H9 (cell line): ENCODE measurements at regions not wholly inside any gene's neighbourhood (a gene's known extent, or its start where the extent isn't known, plus 50 kb on each side); places are given as distances from the start of the nearest gene placed in this dataset.

Experiments
- DNase-seq: peaks from one replicate; pipeline ENCODE4 v3.0.0-alpha.2; 2017
- H2AFZ ChIP-seq: one replicate; pipeline ENCODE4 v1.6.1; 2013; ENCODE audit warnings: mild to moderate bottlenecking, low read length, control low read depth, moderate library complexity
- H2AK5ac ChIP-seq: 2 replicates; pipeline ENCODE4 v1.6.1; 2013; ENCODE audit warnings: low read length, control low read depth, mixed read lengths; ENCODE audit not compliant: insufficient read length
- H2BK120ac ChIP-seq: one replicate; pipeline ENCODE4 v1.6.1; 2013; ENCODE audit warnings: low read depth, mild to moderate bottlenecking, low read length, control low read depth, inconsistent platforms; ENCODE audit not compliant: poor library complexity, severe bottlenecking
- H2BK12ac ChIP-seq: 2 replicates; pipeline ENCODE4 v1.6.1; 2013; ENCODE audit warnings: low read length, control low read depth, mixed read lengths, low read depth; ENCODE audit not compliant: insufficient read length
- H2BK15ac ChIP-seq: 2 replicates; pipeline ENCODE4 v1.6.1; 2013; ENCODE audit warnings: low read depth, low read length, control low read depth
- H2BK20ac ChIP-seq: one replicate; pipeline ENCODE4 v1.6.1; 2013; ENCODE audit warnings: low read depth, mild to moderate bottlenecking, low read length, control low read depth, inconsistent platforms; ENCODE audit not compliant: poor library complexity, severe bottlenecking
- H2BK5ac ChIP-seq: 2 replicates; pipeline ENCODE4 v1.6.1; 2013; ENCODE audit warnings: low read length, control low read depth, mixed read lengths; ENCODE audit not compliant: insufficient read length
- H3K14ac ChIP-seq: 2 replicates; pipeline ENCODE4 v1.6.1; 2013; ENCODE audit warnings: low read length, control low read depth; ENCODE audit not compliant: insufficient read depth
- H3K18ac ChIP-seq: 2 replicates; pipeline ENCODE4 v1.6.1; 2013; ENCODE audit warnings: low read depth, mild to moderate bottlenecking, mixed read lengths, low read length, control low read depth; ENCODE audit not compliant: insufficient read length
- H3K23ac ChIP-seq: 2 replicates; pipeline ENCODE4 v1.6.1; 2013; ENCODE audit warnings: low read length, control low read depth, mixed read lengths, low read depth; ENCODE audit not compliant: insufficient read length
- H3K23me2 ChIP-seq: 2 replicates; pipeline ENCODE4 v1.6.1; 2013; ENCODE audit warnings: low read depth, mild to moderate bottlenecking, mixed read lengths, low read length, control low read depth; ENCODE audit not compliant: insufficient read length, poor library complexity, severe bottlenecking
- H3K27ac ChIP-seq: 2 replicates; pipeline ENCODE4 v1.5.1; 2013; ENCODE audit warnings: low read length, control low read depth, mixed read lengths, low read depth; ENCODE audit not compliant: insufficient read length
- H3K27me3 ChIP-seq: 2 replicates; pipeline ENCODE4 v1.6.1; 2013; ENCODE audit warnings: low read length, control low read depth, inconsistent platforms; ENCODE audit not compliant: insufficient read depth
- H3K4ac ChIP-seq: 2 replicates; pipeline ENCODE4 v1.6.1; 2013; ENCODE audit warnings: low read depth, mild to moderate bottlenecking, control low read depth, inconsistent platforms, low read length, moderate library complexity
- H3K4me1 ChIP-seq: 2 replicates; pipeline ENCODE4 v1.6.1; 2013; ENCODE audit warnings: low read length, control low read depth, inconsistent platforms; ENCODE audit not compliant: insufficient read depth
- H3K4me2 ChIP-seq: 2 replicates; pipeline ENCODE4 v1.6.1; 2013; ENCODE audit warnings: low read length, control low read depth, mixed read lengths; ENCODE audit not compliant: insufficient read length, insufficient read depth
- H3K56ac ChIP-seq: 2 replicates; pipeline ENCODE4 v1.6.1; 2013; ENCODE audit warnings: low read depth, mild to moderate bottlenecking, mixed read lengths, low read length, control low read depth; ENCODE audit not compliant: insufficient read length
- H3K79me1 ChIP-seq: 2 replicates; pipeline ENCODE4 v1.6.1; 2013; ENCODE audit warnings: low read depth, mild to moderate bottlenecking, moderate library complexity, low read length, control low read depth, inconsistent platforms; ENCODE audit not compliant: insufficient read depth, poor library complexity, severe bottlenecking
- H3K79me2 ChIP-seq: 2 replicates; pipeline ENCODE4 v1.6.1; 2013; ENCODE audit warnings: low read length, control low read depth, inconsistent platforms; ENCODE audit not compliant: insufficient read depth
- H3K9ac ChIP-seq: 2 replicates; pipeline ENCODE4 v1.6.1; 2013; ENCODE audit warnings: low read length, control low read depth, mixed read lengths; ENCODE audit not compliant: insufficient read length; ENCODE audit errors: extremely low read depth
- H3K9me3 ChIP-seq: one replicate; pipeline ENCODE4 v1.6.1; 2013; ENCODE audit warnings: low read depth, low read length, inconsistent platforms; ENCODE audit not compliant: control insufficient read depth
- H3T11ph ChIP-seq: one replicate; pipeline ENCODE4 v1.6.1; 2013; ENCODE audit warnings: mild to moderate bottlenecking, low read length, control low read depth, inconsistent platforms
- H4K20me1 ChIP-seq: one replicate; pipeline ENCODE4 v1.6.1; 2013; ENCODE audit not compliant: control insufficient read depth, insufficient read length, insufficient read depth
- H4K5ac ChIP-seq: 2 replicates; pipeline ENCODE4 v1.6.1; 2013; ENCODE audit warnings: low read depth, mild to moderate bottlenecking, mixed read lengths, low read length, control low read depth; ENCODE audit not compliant: insufficient read length
- H4K8ac ChIP-seq: replicated peaks from 2 replicates; pipeline ENCODE4 v1.6.1; 2013; ENCODE audit warnings: low read length, control low read depth, mixed read lengths, low read depth; ENCODE audit not compliant: insufficient read length
- H4K91ac ChIP-seq: 2 replicates; pipeline ENCODE4 v1.6.1; 2013; ENCODE audit warnings: low read depth, mild to moderate bottlenecking, moderate library complexity, mixed read lengths, low read length, control low read depth; ENCODE audit not compliant: insufficient read length
- H3K27ac Mint-ChIP-seq, 3 experiments: 2 replicates in 2 of 3; 3 replicates in 1 of 3; pipeline ENCODE4 v1.8.0; 2020 to 2021; ENCODE audit warnings: mixed read lengths in 3 of 3, mild to moderate bottlenecking in 1 of 3, moderate library complexity in 1 of 3
- H3K27me3 Mint-ChIP-seq: 2 replicates; pipeline ENCODE4 v1.8.0; 2021; ENCODE audit warnings: low read depth, mild to moderate bottlenecking, moderate library complexity, mixed read lengths
- H3K36me3 Mint-ChIP-seq, 3 experiments: 2 replicates in 2 of 3; 3 replicates in 1 of 3; pipeline ENCODE4 v1.8.0; 2020 to 2021; ENCODE audit warnings: low read depth in 3 of 3, mixed read lengths in 3 of 3; ENCODE audit not compliant: insufficient read depth in 1 of 3
- H3K4me1 Mint-ChIP-seq, 2 experiments: 2 replicates each; pipeline ENCODE4 v1.8.0; 2020; ENCODE audit warnings: mixed read lengths in 2 of 2
- H3K4me3 Mint-ChIP-seq, 2 experiments: 2 replicates in 1 of 2; 3 replicates in 1 of 2; pipeline ENCODE4 v1.8.0; 2020 to 2021; ENCODE audit warnings: mild to moderate bottlenecking in 2 of 2, mixed read lengths in 2 of 2, moderate library complexity in 1 of 2
- H3K9me3 Mint-ChIP-seq, 2 experiments: 2 replicates in 1 of 2; 3 replicates in 1 of 2; pipeline ENCODE4 v1.8.0; 2020; ENCODE audit warnings: mild to moderate bottlenecking in 2 of 2, mixed read lengths in 2 of 2, moderate library complexity in 1 of 2
- WGBS: extraction: QIAGEN DNeasy Blood & Tissue Kit; methylation state at CpG from one replicate; pipeline ENCODE4 v1.1.7; 2013; ENCODE audit warnings: missing lambda C conversion rate, low lambda C conversion rate, mixed read lengths; ENCODE audit not compliant: insufficient read length; ENCODE audit errors: extremely low coverage; 5-methylcytosine and 5-hydroxymethylcytosine counted together
- TF ChIP-seq, protein P1 (sequence below): fragments of 200-600 bp; sonication (generic); conservative IDR thresholded peaks from 3 replicates; pipeline ENCODE4 v1.8.0; 2021; ENCODE audit warnings: antibody characterized with exemption, mild to moderate bottlenecking

DNA sequence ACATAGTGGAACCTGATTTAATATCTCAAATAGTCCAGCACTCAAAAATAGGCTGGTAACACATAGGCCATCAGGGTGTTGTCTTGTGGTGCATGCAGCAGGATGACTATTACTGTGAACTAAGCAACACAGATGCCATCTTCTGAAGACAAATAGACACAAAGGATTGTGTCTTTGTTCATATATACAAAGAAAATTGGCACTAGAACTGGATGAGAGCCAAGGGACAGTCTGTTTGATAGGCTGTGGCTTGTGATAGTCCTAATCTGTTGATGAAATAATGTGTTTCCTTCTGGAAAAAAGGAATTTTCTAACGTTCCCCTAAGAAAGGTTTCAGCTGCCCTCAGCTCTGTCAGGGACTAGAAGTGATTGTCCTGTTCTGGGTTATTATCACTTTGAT lies 129.8 kb downstream of the TPBG start:
- Histone ChIP-seq H3K23me2 (no peaks in the 10 kb centered on the region), H3K4me1 (no peaks in the 10 kb centered on the region; the same call in 1 of the 2 replicates), H3K14ac (no peak overlapping the region), H3K9me3 (peaks cover 6% of the 10 kb centered on the region), H2BK12ac (no peak overlapping the region), H4K5ac (no peak overlapping the region), H3K56ac (no peak overlapping the region), H3T11ph (no peak overlapping the region), H3K23ac (no peak overlapping the region), H3K18ac (no peak overlapping the region), H4K8ac (no peak overlapping the region), H2AFZ (no peak overlapping the region), H2BK120ac (no peak overlapping the region), H3K27ac (no peak overlapping the region), H3K79me2 (no peaks in the 10 kb centered on the region), H4K20me1 (no peaks in the 10 kb centered on the region), H3K79me1 (no peaks in the 10 kb centered on the region), H2BK15ac (no peak overlapping the region), H3K27me3 (no peaks in the 10 kb centered on the region), H2AK5ac (no peak overlapping the region), H3K4me2 (no peak overlapping the region), H3K4ac (no peak overlapping the region), H2BK5ac (no peak overlapping the region), H4K91ac (no peak overlapping the region), H2BK20ac (no peak overlapping the region), H3K9ac (no peak overlapping the region)
- Mint-ChIP-seq H3K27ac (no peak overlapping the region), H3K4me1 (peaks cover 16 to 20% of the 10 kb centered on the region in 2 experiments), H3K9me3 (peaks cover 13 to 15% of the 10 kb centered on the region in 2 experiments; a peak in 4 of 5 replicates), H3K36me3 (peaks cover 4 to 13% (median 5%) of the 10 kb centered on the region in 3 experiments; a peak in 5 of 7 replicates), H3K27me3 (no peaks in the 10 kb centered on the region), H3K4me3 (no peak overlapping the region)
- no peak for DNase-seq
- WGBS, result no CpG with 5 or more reads among the region's 1 CpG
- TF ChIP-seq, protein P1, sequence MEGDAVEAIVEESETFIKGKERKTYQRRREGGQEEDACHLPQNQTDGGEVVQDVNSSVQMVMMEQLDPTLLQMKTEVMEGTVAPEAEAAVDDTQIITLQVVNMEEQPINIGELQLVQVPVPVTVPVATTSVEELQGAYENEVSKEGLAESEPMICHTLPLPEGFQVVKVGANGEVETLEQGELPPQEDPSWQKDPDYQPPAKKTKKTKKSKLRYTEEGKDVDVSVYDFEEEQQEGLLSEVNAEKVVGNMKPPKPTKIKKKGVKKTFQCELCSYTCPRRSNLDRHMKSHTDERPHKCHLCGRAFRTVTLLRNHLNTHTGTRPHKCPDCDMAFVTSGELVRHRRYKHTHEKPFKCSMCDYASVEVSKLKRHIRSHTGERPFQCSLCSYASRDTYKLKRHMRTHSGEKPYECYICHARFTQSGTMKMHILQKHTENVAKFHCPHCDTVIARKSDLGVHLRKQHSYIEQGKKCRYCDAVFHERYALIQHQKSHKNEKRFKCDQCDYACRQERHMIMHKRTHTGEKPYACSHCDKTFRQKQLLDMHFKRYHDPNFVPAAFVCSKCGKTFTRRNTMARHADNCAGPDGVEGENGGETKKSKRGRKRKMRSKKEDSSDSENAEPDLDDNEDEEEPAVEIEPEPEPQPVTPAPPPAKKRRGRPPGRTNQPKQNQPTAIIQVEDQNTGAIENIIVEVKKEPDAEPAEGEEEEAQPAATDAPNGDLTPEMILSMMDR, result no peak
